ENCODE measurements at regions not wholly inside any gene's neighbourhood (a gene's known extent, or its start where the extent isn't known, plus 50 kb on each side); places are given as distances from the start of the nearest gene placed in this dataset.

- TF ChIP-seq CTCF (IDR thresholded peaks at IDR 0.05): no peak
- H3K36me3 ChIP-seq: no peaks in the 10 kb centered on the region
These were observed 88.3 kb upstream of the PRR23E start for GRCh38 chr3:127104586-127104985.

GRCh38 chr3:127105587-127105986 is 87.3 kb upstream of the PRR23E start:
- H3K36me3 ChIP-seq: no peaks in the 10 kb centered on the region
- H3K27me3 ChIP-seq: no peaks in the 10 kb centered on the region
- no peaks in the 10 kb centered on the region for H3K9me3 ChIP-seq
- DNase-seq (ENCODE audit: low spot score): no peak
- no peak overlapping the region for H3K27ac ChIP-seq
- H3K4me3 ChIP-seq: no peak overlapping the region
- TF ChIP-seq CTCF (IDR thresholded peaks at IDR 0.05): no peak
- no peaks in the 10 kb centered on the region for H3K4me1 ChIP-seq

More at GRCh38 chr3:127104586-127104985, 88.3 kb upstream of the PRR23E start:
- no peaks in the 10 kb centered on the region for H3K27me3 ChIP-seq
- no peaks in the 10 kb centered on the region for H3K9me3 ChIP-seq
- no peak overlapping the region for H3K27ac ChIP-seq
- H3K4me3 ChIP-seq: no peak overlapping the region
- H3K4me1 ChIP-seq: no peaks in the 10 kb centered on the region
- DNase-seq (ENCODE audit: low spot score): no peak

- DNase-seq (ENCODE audit: low spot score): no peak
- Histone ChIP-seq H3K36me3 (no peaks in the 10 kb centered on the region), H3K27me3 (no peaks in the 10 kb centered on the region), H3K27ac (no peak overlapping the region), H3K9me3 (peaks cover 0 to under 1% of the 10 kb centered on the region in 2 donors), H3K4me3 (no peak overlapping the region), H3K4me1 (no peaks in the 10 kb centered on the region)
- no peak for TF ChIP-seq CTCF (IDR thresholded peaks at IDR 0.05)
These were observed 86.9 kb upstream of the PRR23E start for GRCh38 chr3:127106053-127106452.

GRCh38 chr3:127106456-127106855 is 86.5 kb upstream of the PRR23E start:
- H3K27me3 ChIP-seq: no peaks in the 10 kb centered on the region
- DNase-seq (ENCODE audit: low spot score): no peak
- no peaks in the 10 kb centered on the region for H3K4me1 ChIP-seq
- peaks cover 0 to 5% of the 10 kb centered on the region in 2 donors for H3K9me3 ChIP-seq
- H3K36me3 ChIP-seq: no peaks in the 10 kb centered on the region
- no peak for TF ChIP-seq CTCF (IDR thresholded peaks at IDR 0.05)
- H3K4me3 ChIP-seq: no peak overlapping the region
- H3K27ac ChIP-seq: no peak overlapping the region

GRCh38 chr3:127107002-127107401 is 85.9 kb upstream of the PRR23E start:
- H3K9me3 ChIP-seq: peaks cover 0 to 10% of the 10 kb centered on the region in 2 donors
- no peak for TF ChIP-seq CTCF (IDR thresholded peaks at IDR 0.05)
- no peak overlapping the region for H3K4me3 ChIP-seq
- DNase-seq (ENCODE audit: low spot score): no peak
- no peaks in the 10 kb centered on the region for H3K4me1 ChIP-seq
- H3K36me3 ChIP-seq: no peaks in the 10 kb centered on the region
- no peaks in the 10 kb centered on the region for H3K27me3 ChIP-seq
- no peak overlapping the region for H3K27ac ChIP-seq

All from right atrium auricular region (tissue), 2 donors.